GM12878 (cell line): ENCODE measurements at regions not wholly inside any gene's neighbourhood (a gene's known extent, or its start where the extent isn't known, plus 50 kb on each side); places are given as distances from the start of the nearest gene placed in this dataset.

Source experiments
- ATAC-seq: fragments of 200-7000 bp; cut with Tn5 transposase; 3 replicates; pipeline ENCODE4 v1.9.1; 2020; ENCODE audit warnings: mild to moderate bottlenecking, moderate library complexity
- BruUV-seq: library from RNA; stranded (reverse); fragments of 400-500 nt; replicated peaks from 2 replicates; lab custom pipeline; 2021; lab: Mats Ljungman, UMichigan
- CTCF ChIA-PET: fragments of 300-600 bp; sonication (Branson Sonifier 250); formaldehyde crosslinking; extraction: SDS; loops from one replicate; lab custom pipeline; 2021; ENCODE audit warnings: inconsistent platforms; lab: Yijun Ruan, JAX
- POLR2A ChIA-PET: fragments of 350-600 bp; formaldehyde crosslinking; extraction: SDS; loops from one replicate; lab custom pipeline; 2021; ENCODE audit warnings: inconsistent platforms; lab: Charles Lee
- RAD21 ChIA-PET: fragments of 300-600 bp; sonication (Branson Sonifier 250); formaldehyde crosslinking; loops from one replicate; lab custom pipeline; 2023; ENCODE audit warnings: antibody characterized with exemption; ENCODE audit not compliant: unreplicated experiment; lab: Charles Lee
- SMC1A ChIA-PET: fragments of 300-600 bp; sonication (Branson Sonifier 250); formaldehyde crosslinking; loops from one replicate; lab custom pipeline; 2023; ENCODE audit not compliant: unreplicated experiment, uncharacterized antibody; lab: Charles Lee
- DNase-seq: peaks from one replicate; pipeline ENCODE4 v3.0.0-alpha.2; 2011; ENCODE audit warnings: low read depth, low spot score
- FAIRE-seq: peaks from 3 replicates; lab custom pipeline; 2011; peaks lifted over from hg19 to GRCh38; lab: Jason Lieb, UNC
- H2AFZ ChIP-seq: 2 replicates; pipeline ENCODE4 v1.6.0; 2011; ENCODE audit warnings: low read depth, low read length, control low read depth; ENCODE audit not compliant: control insufficient read depth
- H3K27ac ChIP-seq: 2 replicates; pipeline ENCODE4 v1.5.1; 2011; ENCODE audit warnings: control low read depth; ENCODE audit not compliant: control insufficient read depth, insufficient read depth
- H3K27me3 ChIP-seq, 2 experiments: replicated peaks in 1 of 2; 2 replicates each; pipeline versions ENCODE4 v1.6.0 to v1.6.1; 2011; ENCODE audit warnings: low read length in 1 of 2; ENCODE audit not compliant: control insufficient read depth in 2 of 2, insufficient read depth in 2 of 2
- H3K36me3 ChIP-seq, 2 experiments: 2 replicates each; pipeline ENCODE4 v1.5.1; 2011; ENCODE audit warnings: low read length in 1 of 2; ENCODE audit not compliant: control insufficient read depth in 2 of 2, insufficient read depth in 2 of 2
- H3K4me1 ChIP-seq: 2 replicates; pipeline ENCODE4 v1.6.1; 2011; ENCODE audit warnings: mild to moderate bottlenecking, low read length, moderate library complexity, mixed read lengths; ENCODE audit not compliant: control insufficient read depth, insufficient read depth
- H3K4me2 ChIP-seq: 2 replicates; pipeline ENCODE4 v1.6.0; 2011; ENCODE audit warnings: control low read depth; ENCODE audit not compliant: control insufficient read depth, insufficient read depth
- H3K4me3 ChIP-seq: fragments of 200-600 bp; sonication (generic); 2 replicates; pipeline ENCODE4 v1.5.1; 2016
- H3K79me2 ChIP-seq: 2 replicates; pipeline ENCODE4 v1.6.0; 2011; ENCODE audit warnings: low read length; ENCODE audit not compliant: control insufficient read depth, insufficient read depth
- H3K9ac ChIP-seq: 2 replicates; pipeline ENCODE4 v1.8.0; 2011; ENCODE audit warnings: low read length, control low read depth, mixed read lengths; ENCODE audit not compliant: control insufficient read depth, insufficient read depth
- H3K9me3 ChIP-seq: replicated peaks from 3 replicates; pipeline ENCODE4 v1.5.1; 2011; ENCODE audit warnings: mild to moderate bottlenecking, low read length; ENCODE audit not compliant: control insufficient read depth, insufficient read depth
- H4K20me1 ChIP-seq: 2 replicates; pipeline ENCODE4 v1.6.0; 2011; ENCODE audit not compliant: control insufficient read depth, insufficient read depth
- EP300 ChIP-seq, 2 experiments: fragments of 150-350 bp in 1 of 2; IDR thresholded peaks; 2 replicates each; pipeline ENCODE4 v1.6.1; 2011 to 2012; ENCODE audit warnings: low read depth in 2 of 2, low read length in 2 of 2, borderline replicate concordance in 1 of 2, improper control_type of control experiment in 1 of 2, inconsistent platforms in 1 of 2; ENCODE audit not compliant: control insufficient read depth in 1 of 2
- HCFC1 ChIP-seq: fragments of 150-350 bp; IDR thresholded peaks from 2 replicates; pipeline ENCODE4 v1.6.1; 2014; ENCODE audit warnings: low read length
- NBN ChIP-seq: fragments of 450-650 bp; IDR thresholded peaks from 2 replicates; pipeline ENCODE4 v1.6.1; 2016
- NFYB ChIP-seq: IDR thresholded peaks from 2 replicates; pipeline ENCODE4 v1.6.1; 2011; ENCODE audit warnings: low read depth, mild to moderate bottlenecking, low read length, improper control_type of control experiment, moderate library complexity; ENCODE audit not compliant: insufficient read depth
- WRNIP1 ChIP-seq: IDR thresholded peaks from 2 replicates; pipeline ENCODE4 v1.6.1; 2011; ENCODE audit warnings: low read depth, low read length, improper control_type of control experiment, borderline replicate concordance
- WGBS: methylation state at CpG from one replicate; pipeline ENCODE4 v1.1.6; 2016; ENCODE audit warnings: low lambda C conversion rate; ENCODE audit not compliant: insufficient replicate concordance, insufficient coverage; ENCODE audit errors: missing lambda C conversion rate; 5-methylcytosine and 5-hydroxymethylcytosine counted together
- in situ Hi-C: fragments of 300-500 bp; cut with MboI; formaldehyde crosslinking; loops from 9 replicates; pipeline ENCODE4 v1.14.3; 2018; ENCODE audit warnings: mixed read lengths
- intact Hi-C: fragments of 100-400 bp; cut with micrococcal nuclease; formaldehyde crosslinking; loops from one replicate; pipeline ENCODE4 v1.14.2; 2022; ENCODE audit not compliant: unreplicated experiment
- TF ChIP-seq, protein P1 (sequence below): fragments of 450-650 bp; IDR thresholded peaks from 2 replicates; pipeline ENCODE4 v1.6.1; 2016; ENCODE audit warnings: mild to moderate bottlenecking
- TF ChIP-seq, protein P2 (sequence below): fragments of 450-650 bp; conservative IDR thresholded peaks from 2 replicates; pipeline ENCODE4 v1.6.1; 2017; ENCODE audit warnings: mild to moderate bottlenecking, moderate library complexity

DNA sequence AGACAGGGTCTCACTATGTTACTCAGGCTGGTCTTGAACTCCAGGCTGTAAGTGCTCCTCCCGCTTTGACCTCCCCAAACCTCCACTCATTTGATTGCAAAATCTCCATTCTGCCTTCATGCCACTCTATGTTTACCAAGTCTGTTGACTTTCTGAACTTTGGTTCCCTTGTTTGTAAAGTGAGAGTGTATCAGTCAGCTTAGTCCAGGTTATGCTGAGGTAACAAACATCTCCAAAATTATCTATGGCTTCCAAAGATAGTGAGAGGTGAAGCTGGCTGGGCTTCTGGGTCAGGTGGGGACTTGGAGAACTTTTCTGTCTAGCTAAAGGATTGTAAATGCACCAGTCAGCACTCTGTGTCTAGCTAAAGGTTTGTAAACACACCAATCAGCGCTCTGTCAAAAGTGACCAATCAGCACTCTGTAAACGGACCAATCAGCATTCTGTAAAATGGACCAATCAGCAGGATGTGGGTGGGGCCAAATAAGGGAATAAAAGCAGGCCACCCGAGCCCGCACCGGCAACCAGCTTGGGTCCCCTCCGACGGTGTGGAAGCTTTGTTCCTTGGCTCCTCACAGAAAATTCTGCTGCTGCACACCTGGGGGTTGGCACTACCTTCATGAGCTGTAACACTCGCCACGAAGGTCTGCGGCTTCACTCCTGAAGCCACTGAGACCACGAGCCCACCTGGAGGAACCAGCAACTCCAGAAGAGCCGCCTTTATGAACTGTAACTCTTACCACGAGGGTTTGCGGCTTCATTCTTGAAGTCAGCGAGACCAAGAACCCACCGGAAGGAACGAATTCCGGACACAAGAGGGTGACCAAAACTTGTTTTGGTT is 109.3 kb downstream of the MIAT start:
- 81% methylated on average over 19 of the region's 19 CpGs for WGBS
- Histone ChIP-seq H2AFZ (no peak overlapping the region), H3K27ac (no peak overlapping the region), H3K4me3 (no peak overlapping the region), H3K79me2 (no peaks in the 10 kb centered on the region), H3K9me3 (peaks cover 1% of the 10 kb centered on the region; the same call in 2 of the 3 replicates), H3K4me1 (no peaks in the 10 kb centered on the region), H3K36me3 (no peaks in the 10 kb centered on the region), H4K20me1 (no peaks in the 10 kb centered on the region), H3K9ac (no peak overlapping the region), H3K27me3 (no peaks in the 10 kb centered on the region), H3K4me2 (no peak overlapping the region)
- no TSS peak for BruUV-seq
- RAD21 ChIA-PET: no interaction called here
- SMC1A ChIA-PET: no interaction called here
- intact Hi-C loops (no loop called here), in situ Hi-C loops (loop anchor here (25.0 kb wide), 1 partner anchor 1246 kb away; no protein-coding TSS in a partner anchor)
- CTCF ChIA-PET: no interaction called here
- FAIRE-seq (no peak), ATAC-seq (no peak), DNase-seq (no peak)
- TF ChIP-seq, protein P1, sequence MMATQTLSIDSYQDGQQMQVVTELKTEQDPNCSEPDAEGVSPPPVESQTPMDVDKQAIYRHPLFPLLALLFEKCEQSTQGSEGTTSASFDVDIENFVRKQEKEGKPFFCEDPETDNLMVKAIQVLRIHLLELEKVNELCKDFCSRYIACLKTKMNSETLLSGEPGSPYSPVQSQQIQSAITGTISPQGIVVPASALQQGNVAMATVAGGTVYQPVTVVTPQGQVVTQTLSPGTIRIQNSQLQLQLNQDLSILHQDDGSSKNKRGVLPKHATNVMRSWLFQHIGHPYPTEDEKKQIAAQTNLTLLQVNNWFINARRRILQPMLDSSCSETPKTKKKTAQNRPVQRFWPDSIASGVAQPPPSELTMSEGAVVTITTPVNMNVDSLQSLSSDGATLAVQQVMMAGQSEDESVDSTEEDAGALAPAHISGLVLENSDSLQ: no peak
- TF ChIP-seq NFYB: 0 out of 2 replicates have a peak, but pooled peaks have one; percentile 39
- POLR2A ChIA-PET: no interaction called here

DNA sequence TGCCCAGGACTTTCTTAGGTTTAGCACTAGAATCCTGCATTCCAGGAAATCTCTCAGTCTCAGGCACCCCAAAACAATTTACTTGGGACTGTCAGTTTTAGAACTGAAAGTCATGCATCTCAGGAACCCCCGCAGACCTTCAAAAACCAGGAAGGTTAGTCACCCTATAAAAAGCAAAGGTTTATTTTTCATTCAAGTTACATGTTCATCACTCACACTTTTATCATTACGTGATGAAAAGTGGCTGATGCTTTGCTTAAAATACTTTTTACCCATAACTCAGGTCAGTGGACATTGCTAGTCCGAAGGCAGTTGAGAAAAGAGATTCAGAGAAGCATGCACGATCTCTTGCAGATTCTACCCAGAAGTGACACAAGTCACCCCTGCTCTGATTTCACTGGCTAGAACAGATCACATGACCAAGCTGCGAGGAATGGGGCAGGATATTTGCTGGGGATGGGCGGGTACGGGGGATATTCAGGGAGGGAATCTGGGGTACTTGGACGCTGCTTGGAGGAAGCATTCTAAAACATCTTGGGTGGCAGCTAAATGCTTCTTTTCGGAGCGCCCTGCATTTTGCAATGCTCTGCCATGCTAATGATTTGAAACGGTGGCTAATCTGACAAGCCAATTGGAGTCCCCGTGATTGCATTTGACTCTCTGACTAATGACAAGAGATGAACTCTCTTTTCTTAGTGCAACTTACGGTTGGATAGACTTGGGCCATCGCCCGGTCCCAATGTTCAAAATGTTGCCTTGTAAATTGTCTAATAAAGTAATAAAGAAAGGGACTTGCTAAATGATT is 110.2 kb downstream of the MIAT start:
- CTCF ChIA-PET: no interaction called here
- no peaks in the 10 kb centered on the region for H3K27me3 ChIP-seq
- DNase-seq: no peak
- no peak overlapping the region for H3K4me2 ChIP-seq
- intact Hi-C loops (no loop called here), in situ Hi-C loops (loop anchor here (25.0 kb wide), 1 partner anchor 1245 kb away; no protein-coding TSS in a partner anchor)
- 66% methylated on average over 15 of the region's 15 CpGs for WGBS
- RAD21 ChIA-PET: no interaction called here
- H3K36me3 ChIP-seq: no peaks in the 10 kb centered on the region
- H3K79me2 ChIP-seq: no peaks in the 10 kb centered on the region
- no peak for ATAC-seq
- no peak for FAIRE-seq
- H2AFZ ChIP-seq: no peak overlapping the region
- SMC1A ChIA-PET: no interaction called here
- H4K20me1 ChIP-seq: no peaks in the 10 kb centered on the region
- H3K4me1 ChIP-seq: no peaks in the 10 kb centered on the region
- peaks cover 1% of the 10 kb centered on the region; the same call in 2 of the 3 replicates for H3K9me3 ChIP-seq
- no peak overlapping the region for H3K9ac ChIP-seq
- H3K27ac ChIP-seq: no peak overlapping the region
- no peak overlapping the region for H3K4me3 ChIP-seq
- no TSS peak for BruUV-seq
- POLR2A ChIA-PET: no interaction called here
- TF ChIP-seq, protein P2, sequence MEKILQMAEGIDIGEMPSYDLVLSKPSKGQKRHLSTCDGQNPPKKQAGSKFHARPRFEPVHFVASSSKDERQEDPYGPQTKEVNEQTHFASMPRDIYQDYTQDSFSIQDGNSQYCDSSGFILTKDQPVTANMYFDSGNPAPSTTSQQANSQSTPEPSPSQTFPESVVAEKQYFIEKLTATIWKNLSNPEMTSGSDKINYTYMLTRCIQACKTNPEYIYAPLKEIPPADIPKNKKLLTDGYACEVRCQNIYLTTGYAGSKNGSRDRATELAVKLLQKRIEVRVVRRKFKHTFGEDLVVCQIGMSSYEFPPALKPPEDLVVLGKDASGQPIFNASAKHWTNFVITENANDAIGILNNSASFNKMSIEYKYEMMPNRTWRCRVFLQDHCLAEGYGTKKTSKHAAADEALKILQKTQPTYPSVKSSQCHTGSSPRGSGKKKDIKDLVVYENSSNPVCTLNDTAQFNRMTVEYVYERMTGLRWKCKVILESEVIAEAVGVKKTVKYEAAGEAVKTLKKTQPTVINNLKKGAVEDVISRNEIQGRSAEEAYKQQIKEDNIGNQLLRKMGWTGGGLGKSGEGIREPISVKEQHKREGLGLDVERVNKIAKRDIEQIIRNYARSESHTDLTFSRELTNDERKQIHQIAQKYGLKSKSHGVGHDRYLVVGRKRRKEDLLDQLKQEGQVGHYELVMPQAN: no peak
- TF ChIP-seq NBN (no peak), EP300 (IDR thresholded peaks at IDR 0.05; ENCODE audit: borderline replicate concordance in 1 of 2, control insufficient read depth in 1 of 2, low read depth in 2 of 2, low read length in 2 of 2) (no peak), HCFC1 (no peak), WRNIP1 (no peak)
